MG63 (cell line): ENCODE measurements at regions not wholly inside any gene's neighbourhood (a gene's known extent, or its start where the extent isn't known, plus 50 kb on each side); places are given as distances from the start of the nearest gene placed in this dataset.
A peak's percentile ranks its signal among the peaks of the same experiment; 100 is the strongest.

Experiments used
- DNase-seq: peaks from one replicate; pipeline ENCODE4 v3.0.0-alpha.2; 2020
- H3K27me3 ChIP-seq: fragments of 250-450 bp; sonication (Bioruptor Pico); 2 replicates; pipeline ENCODE4 v1.5.1; 2020; ENCODE audit warnings: mild to moderate bottlenecking, moderate library complexity
- H3K36me3 ChIP-seq: fragments of 250-450 bp; sonication (Bioruptor Pico); 2 replicates; pipeline ENCODE4 v1.5.1; 2020; ENCODE audit warnings: mild to moderate bottlenecking, moderate library complexity
- H3K4me3 ChIP-seq: fragments of 250-450 bp; sonication (Bioruptor Pico); 2 replicates; pipeline ENCODE4 v1.5.1; 2020; ENCODE audit warnings: mild to moderate bottlenecking, moderate library complexity
- H3K9me3 ChIP-seq: fragments of 250-450 bp; sonication (Bioruptor Pico); 2 replicates; pipeline ENCODE4 v1.5.1; 2020; ENCODE audit warnings: mild to moderate bottlenecking, moderate library complexity

DNA sequence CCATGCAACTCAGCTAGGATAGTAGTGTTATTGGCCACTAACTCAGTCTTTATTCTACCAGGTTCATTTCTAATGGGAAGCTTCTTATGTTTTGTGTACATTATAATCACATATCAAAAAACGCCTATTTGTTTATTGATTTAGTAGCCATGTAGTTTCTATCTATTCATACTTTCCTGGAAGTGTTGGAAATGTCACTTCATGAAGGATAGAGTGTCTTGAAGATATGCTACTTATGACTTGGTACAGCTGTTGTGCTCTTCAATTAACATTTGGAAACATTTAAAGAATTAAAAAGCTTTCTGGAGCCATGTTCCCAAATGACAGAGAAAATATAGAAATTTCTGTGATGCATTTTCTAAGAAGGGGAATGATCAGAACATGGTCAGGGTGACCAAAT lies 307.5 kb downstream of the ETNK1 start:
- Histone ChIP-seq H3K4me3 (no peak overlapping the region), H3K27me3 (no peaks in the 10 kb centered on the region), H3K36me3 (no peaks in the 10 kb centered on the region), H3K9me3 (no peaks in the 10 kb centered on the region)
- no peak for DNase-seq

GRCh38 chr12:22935090-22935489 lies 310.1 kb downstream of the ETNK1 start:
- Histone ChIP-seq H3K36me3 (no peaks in the 10 kb centered on the region), H3K4me3 (peak overlapping the region; percentile 33), H3K9me3 (no peaks in the 10 kb centered on the region), H3K27me3 (no peaks in the 10 kb centered on the region)
- peak; percentile 72 for DNase-seq

- H3K36me3 ChIP-seq: no peaks in the 10 kb centered on the region
- peak overlapping the region; percentile 33 for H3K4me3 ChIP-seq
- peak; percentile 23 for DNase-seq
Observed at GRCh38 chr12:22935501-22935900, 310.5 kb downstream of the ETNK1 start.

GRCh38 chr12:22938323-22938722 lies 313.4 kb downstream of the ETNK1 start:
- Histone ChIP-seq H3K27me3 (no peaks in the 10 kb centered on the region), H3K36me3 (no peaks in the 10 kb centered on the region), H3K4me3 (no peak overlapping the region), H3K9me3 (peaks cover 3% of the 10 kb centered on the region)
- DNase-seq: no peak

More at GRCh38 chr12:22935501-22935900, 310.5 kb downstream of the ETNK1 start:
- Histone ChIP-seq H3K27me3 (no peaks in the 10 kb centered on the region), H3K9me3 (no peaks in the 10 kb centered on the region; the same call in 1 of the 2 replicates)

DNA sequence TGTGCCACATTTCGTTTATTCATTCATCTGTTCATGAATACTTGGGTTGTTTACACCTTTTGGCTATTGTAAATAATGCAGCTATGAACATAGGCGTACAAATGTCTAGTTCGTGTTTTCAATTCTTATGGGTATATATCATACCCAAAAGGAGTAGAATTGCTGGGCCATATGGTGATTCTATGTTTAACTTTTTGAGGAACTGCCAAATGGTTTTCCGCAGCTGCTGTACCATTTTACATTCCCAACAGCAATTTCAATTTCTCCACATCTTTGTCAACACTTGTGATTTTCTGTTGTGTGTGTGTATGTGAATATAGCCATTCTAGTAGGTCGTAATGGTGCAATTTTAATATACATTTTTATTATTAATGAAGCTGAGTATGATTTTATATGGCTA lies 326.2 kb downstream of the ETNK1 start:
- Histone ChIP-seq H3K9me3 (no peaks in the 10 kb centered on the region), H3K36me3 (no peaks in the 10 kb centered on the region)
- no peak for DNase-seq

DNA sequence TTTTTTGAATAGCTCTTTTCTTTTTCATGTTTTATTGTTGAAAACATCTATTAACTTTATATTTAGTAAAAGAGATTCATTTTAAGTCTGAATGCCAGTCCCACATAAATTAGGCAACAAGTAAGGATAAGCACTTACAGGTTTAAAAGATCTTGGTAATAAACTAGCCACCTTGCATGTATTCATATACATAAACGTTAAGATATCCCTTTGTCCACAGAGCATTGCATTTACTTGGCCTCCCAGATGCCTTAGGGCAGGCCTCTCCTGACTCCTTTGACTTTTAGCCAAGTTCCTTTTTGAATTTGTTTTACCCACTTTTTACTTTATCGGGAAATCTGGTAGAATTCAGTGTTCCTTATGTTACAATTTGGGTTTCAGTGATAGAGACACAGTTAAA lies 331.7 kb downstream of the ETNK1 start:
- Histone ChIP-seq H3K27me3 (no peaks in the 10 kb centered on the region), H3K9me3 (no peaks in the 10 kb centered on the region)
- DNase-seq: no peak

More for the DNA sequence above, 326.2 kb downstream of the ETNK1 start:
- H3K27me3 ChIP-seq: no peaks in the 10 kb centered on the region
- no peak overlapping the region for H3K4me3 ChIP-seq

DNA sequence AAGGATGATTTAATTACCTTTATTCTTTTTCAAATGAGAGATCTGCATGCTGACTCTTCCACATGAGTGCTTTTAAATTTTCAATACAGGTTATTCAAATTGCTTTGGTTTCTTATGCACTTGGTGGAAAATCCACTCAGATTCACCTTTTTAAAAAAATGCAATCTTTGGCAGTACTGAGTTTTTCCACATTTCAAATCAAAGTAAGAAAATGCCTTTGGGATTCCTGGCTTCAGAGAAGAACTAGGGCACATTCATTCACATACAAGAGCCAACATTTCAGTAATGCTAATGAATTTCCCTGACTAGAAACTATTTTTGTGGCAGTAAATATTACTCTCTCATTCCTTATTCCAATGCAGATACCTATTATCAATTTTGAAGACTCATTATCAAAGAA lies 342.2 kb downstream of the ETNK1 start:
- Histone ChIP-seq H3K9me3 (no peaks in the 10 kb centered on the region), H3K4me3 (no peak overlapping the region), H3K27me3 (no peaks in the 10 kb centered on the region), H3K36me3 (no peaks in the 10 kb centered on the region)
- DNase-seq: no peak

More for the DNA sequence above, 331.7 kb downstream of the ETNK1 start:
- no peak overlapping the region for H3K4me3 ChIP-seq
- H3K36me3 ChIP-seq: no peaks in the 10 kb centered on the region

- DNase-seq: no peak
- no peaks in the 10 kb centered on the region for H3K9me3 ChIP-seq
- no peaks in the 10 kb centered on the region for H3K36me3 ChIP-seq
- no peak overlapping the region for H3K4me3 ChIP-seq
- H3K27me3 ChIP-seq: no peaks in the 10 kb centered on the region
Observed at GRCh38 chr12:22969521-22969920, 344.6 kb downstream of the ETNK1 start.

DNA sequence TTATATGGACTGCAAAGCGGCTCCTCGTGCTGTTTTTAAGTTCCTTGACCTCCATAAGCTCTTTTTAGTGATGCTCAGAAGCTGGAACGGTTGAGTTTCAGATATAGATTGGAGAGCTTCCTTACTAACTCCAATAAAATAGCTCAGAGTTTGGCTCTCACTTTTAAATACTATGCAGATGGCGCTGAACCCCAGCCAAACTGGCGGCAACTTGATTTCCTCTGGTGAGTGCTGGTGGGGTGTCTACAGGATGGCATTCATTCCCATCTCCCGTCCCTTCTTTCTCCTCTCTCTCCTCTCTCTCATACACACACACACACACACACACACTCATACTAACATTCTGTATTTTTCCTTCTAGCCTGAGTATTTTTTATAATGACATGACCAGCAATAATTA lies 346.3 kb downstream of the ETNK1 start:
- H3K27me3 ChIP-seq: no peaks in the 10 kb centered on the region
- no peak overlapping the region for H3K4me3 ChIP-seq
- DNase-seq: peak; percentile 72
- H3K36me3 ChIP-seq: no peaks in the 10 kb centered on the region
- H3K9me3 ChIP-seq: no peaks in the 10 kb centered on the region

GRCh38 chr12:22971701-22972191 lies 346.8 kb downstream of the ETNK1 start:
- DNase-seq: no peak
- Histone ChIP-seq H3K9me3 (no peaks in the 10 kb centered on the region), H3K4me3 (no peak overlapping the region), H3K36me3 (no peaks in the 10 kb centered on the region), H3K27me3 (no peaks in the 10 kb centered on the region)

DNA sequence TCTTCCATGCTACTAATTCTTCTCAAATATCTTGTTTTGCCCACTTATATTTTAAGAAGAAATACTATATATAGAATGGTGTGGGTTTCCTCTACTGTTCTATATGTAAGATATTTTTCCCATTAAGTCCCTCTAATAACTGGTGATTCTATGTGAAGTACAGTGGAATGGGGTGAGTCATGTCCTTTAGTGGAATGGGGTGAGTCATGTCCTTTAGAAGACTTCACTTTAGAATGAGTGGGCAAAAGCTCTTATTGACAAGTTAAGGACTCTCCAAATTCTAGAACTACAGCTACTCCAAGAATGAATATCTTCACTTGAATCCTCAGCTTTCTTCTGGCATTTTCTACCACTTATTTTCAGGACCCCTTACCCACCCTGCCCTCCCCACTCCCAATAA lies 349.9 kb downstream of the ETNK1 start:
- H3K36me3 ChIP-seq: no peaks in the 10 kb centered on the region
- peak; percentile 38 for DNase-seq
- H3K9me3 ChIP-seq: no peaks in the 10 kb centered on the region
- H3K27me3 ChIP-seq: no peaks in the 10 kb centered on the region
- no peak overlapping the region for H3K4me3 ChIP-seq

DNA sequence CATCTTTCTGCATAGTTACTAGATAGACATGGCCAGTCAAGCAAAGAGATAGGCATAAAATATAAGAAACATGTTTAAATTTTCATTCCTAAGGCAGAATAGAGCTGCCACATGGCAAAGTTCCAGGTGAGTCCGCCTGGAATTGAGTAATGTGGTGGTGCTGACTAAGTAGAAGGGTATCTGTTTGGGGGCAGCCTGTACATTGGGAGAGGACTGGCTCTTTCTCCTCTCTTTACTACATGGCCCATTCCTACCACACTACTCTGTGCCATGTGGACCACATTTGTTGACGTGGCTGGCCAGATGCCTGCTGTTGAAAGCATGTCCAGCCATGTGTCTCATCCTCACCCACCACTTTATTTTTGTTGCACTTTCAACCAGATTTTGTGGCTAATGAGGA lies 354.0 kb downstream of the ETNK1 start:
- no peaks in the 10 kb centered on the region for H3K36me3 ChIP-seq

GRCh38 chr12:22979854-22980469 lies 355.0 kb downstream of the ETNK1 start:
- H3K27me3 ChIP-seq: no peaks in the 10 kb centered on the region
- H3K4me3 ChIP-seq: no peak overlapping the region
- H3K9me3 ChIP-seq: no peaks in the 10 kb centered on the region
- no peak for DNase-seq
- no peaks in the 10 kb centered on the region for H3K36me3 ChIP-seq

More for the DNA sequence above, 354.0 kb downstream of the ETNK1 start:
- DNase-seq: peak; percentile 97
- no peak overlapping the region for H3K4me3 ChIP-seq
- no peaks in the 10 kb centered on the region for H3K9me3 ChIP-seq
- H3K27me3 ChIP-seq: no peaks in the 10 kb centered on the region

DNA sequence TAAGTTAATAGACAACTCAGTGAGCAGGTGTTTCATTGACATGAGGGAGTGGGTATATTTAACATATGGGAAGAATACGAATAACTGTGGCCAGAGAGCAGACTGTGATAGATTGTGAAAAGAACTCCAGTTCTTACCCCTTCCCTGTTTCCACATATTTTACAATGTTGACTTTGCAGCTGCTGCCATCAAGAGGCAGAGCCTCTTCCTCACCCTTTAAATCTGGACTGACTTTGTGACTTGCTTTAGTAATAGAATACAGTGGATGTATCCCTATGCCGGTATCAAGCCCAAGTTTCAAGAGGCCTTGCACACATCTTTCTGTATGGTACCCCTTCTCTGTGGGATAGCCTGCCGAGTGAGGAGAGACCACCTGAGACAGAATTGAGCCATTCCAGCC lies 356.7 kb downstream of the ETNK1 start:
- no peak for DNase-seq
- H3K9me3 ChIP-seq: no peaks in the 10 kb centered on the region
- H3K27me3 ChIP-seq: no peaks in the 10 kb centered on the region
- H3K36me3 ChIP-seq: no peaks in the 10 kb centered on the region
- no peak overlapping the region for H3K4me3 ChIP-seq

- no peak for DNase-seq
- H3K36me3 ChIP-seq: no peaks in the 10 kb centered on the region
- H3K9me3 ChIP-seq: no peaks in the 10 kb centered on the region
- H3K27me3 ChIP-seq: no peaks in the 10 kb centered on the region
- no peak overlapping the region for H3K4me3 ChIP-seq
Observed at GRCh38 chr12:22982635-22983034, 357.7 kb downstream of the ETNK1 start.

GRCh38 chr12:22986997-22987396 lies 362.0 kb downstream of the ETNK1 start:
- Histone ChIP-seq H3K36me3 (no peaks in the 10 kb centered on the region), H3K9me3 (no peaks in the 10 kb centered on the region), H3K4me3 (no peak overlapping the region), H3K27me3 (no peaks in the 10 kb centered on the region)
- DNase-seq: no peak

GRCh38 chr12:22990501-22990900 lies 365.5 kb downstream of the ETNK1 start:
- no peak overlapping the region for H3K4me3 ChIP-seq
- no peaks in the 10 kb centered on the region for H3K27me3 ChIP-seq
- no peaks in the 10 kb centered on the region for H3K36me3 ChIP-seq
- H3K9me3 ChIP-seq: no peaks in the 10 kb centered on the region
- no peak for DNase-seq

GRCh38 chr12:22991250-22991844 lies 366.4 kb downstream of the ETNK1 start:
- no peaks in the 10 kb centered on the region for H3K36me3 ChIP-seq
- H3K27me3 ChIP-seq: no peaks in the 10 kb centered on the region

More at GRCh38 chr12:22991250-22991844, 366.4 kb downstream of the ETNK1 start:
- no peak overlapping the region for H3K4me3 ChIP-seq
- no peaks in the 10 kb centered on the region for H3K9me3 ChIP-seq
- no peak for DNase-seq
